HG02938 (cell line): ENCODE measurements at regions not wholly inside any gene's neighbourhood (a gene's known extent, or its start where the extent isn't known, plus 50 kb on each side); places are given as distances from the start of the nearest gene placed in this dataset.
"Not testable (repeated sequence)": the region's sequence is repeated elsewhere in the genome, so short reads cannot be mapped to it uniquely, and the experiment has no call there.

ENCODE experiments used
- ATAC-seq: cut with Tn5 transposase; IDR thresholded peaks from one replicate; pipeline ENCODE4 v1.9.1; 2021; ENCODE audit warnings: mild to moderate bottlenecking, moderate library complexity; ENCODE audit not compliant: unreplicated experiment

DNA sequence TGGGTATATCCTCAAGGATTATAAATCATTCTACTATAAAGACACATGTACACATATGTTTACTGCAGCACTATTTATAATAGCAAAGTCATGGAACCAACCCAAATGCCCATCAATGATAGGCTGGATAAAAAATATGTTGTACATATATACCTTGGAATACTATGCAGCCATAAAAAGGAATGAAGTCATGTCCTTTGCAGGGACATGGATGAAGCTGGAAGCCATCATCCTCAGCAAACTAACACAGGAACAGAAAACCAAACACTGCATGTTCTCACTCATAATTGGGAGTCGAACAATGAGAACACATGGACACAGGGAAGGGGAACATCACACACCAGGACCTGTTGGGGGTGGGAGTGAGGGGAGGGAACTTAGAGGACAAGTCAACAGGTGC is 715.0 kb upstream of the ADGRB3 start:
- ATAC-seq: not testable (repeated sequence)

DNA sequence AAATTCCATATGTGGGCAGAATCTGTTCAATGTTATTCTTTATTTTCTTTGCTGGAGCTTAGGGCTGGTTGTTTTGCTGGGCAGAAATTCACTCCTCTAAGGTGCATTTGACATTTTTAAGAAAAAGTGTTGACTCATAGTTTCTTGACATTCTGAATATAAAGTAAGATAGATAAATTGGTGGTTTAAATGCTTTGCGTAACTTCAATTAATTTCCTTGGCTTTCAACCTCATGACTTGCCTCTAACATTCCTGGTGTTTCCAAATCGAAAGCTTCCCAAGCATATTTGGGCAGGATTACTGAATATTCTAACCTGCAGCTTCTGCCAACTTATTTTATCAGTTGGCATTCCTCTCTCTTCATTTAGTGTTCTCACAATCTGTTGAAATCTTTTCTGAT is 718.7 kb upstream of the ADGRB3 start:
- no peak for ATAC-seq

DNA sequence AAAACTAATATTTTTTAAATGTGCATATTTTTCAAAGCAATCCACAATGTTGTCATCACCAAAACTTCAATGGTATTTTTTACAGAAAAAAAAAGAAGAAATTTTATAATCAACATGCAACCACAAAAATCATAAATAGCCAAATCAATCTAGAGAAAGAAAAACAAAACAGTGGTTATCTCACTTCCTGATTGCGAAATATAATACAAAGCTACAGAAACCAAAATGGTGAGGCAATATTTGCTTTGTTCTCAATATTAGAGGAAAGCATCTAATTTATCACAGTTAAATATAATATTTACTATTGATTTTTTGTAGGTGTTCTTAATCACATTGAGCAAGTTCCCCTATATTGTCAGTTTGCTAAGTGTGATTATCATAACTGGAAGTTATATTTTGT is 720.7 kb upstream of the ADGRB3 start:
- no peak for ATAC-seq

- ATAC-seq: no peak
Measured at GRCh38 chr6:67909354-67909753, 725.7 kb upstream of the ADGRB3 start.

GRCh38 chr6:67908379-67908778 is 726.7 kb upstream of the ADGRB3 start:
- no peak for ATAC-seq

- not testable (repeated sequence) for ATAC-seq
Measured at GRCh38 chr6:67904735-67905134, 730.3 kb upstream of the ADGRB3 start.

GRCh38 chr6:67898875-67899274 is 736.2 kb upstream of the ADGRB3 start:
- ATAC-seq: no peak

DNA sequence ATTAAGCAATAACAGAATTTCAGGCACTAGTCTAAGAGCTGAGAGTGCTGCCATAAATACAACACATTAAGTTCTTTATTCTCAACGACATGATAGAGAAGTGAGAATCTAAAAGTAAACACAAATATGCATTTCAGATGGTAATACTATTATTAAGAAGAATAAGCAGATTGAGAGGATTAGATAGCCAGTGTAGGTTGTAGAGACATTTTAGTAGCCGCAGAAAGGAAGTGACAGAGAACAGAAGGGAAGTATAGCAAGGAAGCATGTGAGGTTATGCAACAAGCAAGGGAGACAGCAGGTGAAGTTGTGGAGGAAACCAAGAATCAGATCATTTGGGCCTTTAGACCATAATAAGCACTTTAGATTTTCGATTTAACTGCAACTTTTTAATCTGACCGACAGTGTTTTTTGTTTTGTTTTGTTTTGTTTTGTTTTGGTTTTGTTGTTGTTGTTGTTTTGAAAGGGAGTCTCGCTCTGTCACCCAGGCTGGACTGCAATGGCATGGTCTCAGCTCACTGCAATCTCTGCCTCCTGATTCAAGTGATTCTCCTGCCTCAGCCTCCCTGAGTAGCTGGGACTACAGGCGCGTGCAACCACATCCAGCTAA is 737.0 kb upstream of the ADGRB3 start:
- ATAC-seq: no peak

GRCh38 chr6:67896476-67896875 is 738.6 kb upstream of the ADGRB3 start:
- no peak for ATAC-seq

- no peak for ATAC-seq
Measured at GRCh38 chr6:67889682-67889995, 745.4 kb upstream of the ADGRB3 start.

GRCh38 chr6:67888886-67889681 is 746.0 kb upstream of the ADGRB3 start:
- no peak for ATAC-seq

DNA sequence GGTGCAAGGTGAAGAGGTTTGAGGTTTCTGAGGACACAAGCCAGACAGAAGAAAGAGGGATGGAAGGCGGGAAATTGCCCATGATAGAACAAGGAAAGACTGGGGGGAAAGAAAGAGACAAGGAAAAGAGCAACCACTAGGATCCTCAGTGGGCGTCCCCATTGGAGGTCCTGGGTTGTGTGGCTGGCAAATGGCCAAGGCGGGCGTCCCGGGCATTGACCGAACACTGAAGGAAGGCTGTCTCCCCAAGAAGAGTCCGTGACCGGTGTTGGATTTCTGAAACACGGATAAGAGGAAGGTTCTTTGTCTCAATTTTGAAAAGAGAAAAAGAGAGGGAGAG is 746.6 kb upstream of the ADGRB3 start:
- ATAC-seq: no peak

DNA sequence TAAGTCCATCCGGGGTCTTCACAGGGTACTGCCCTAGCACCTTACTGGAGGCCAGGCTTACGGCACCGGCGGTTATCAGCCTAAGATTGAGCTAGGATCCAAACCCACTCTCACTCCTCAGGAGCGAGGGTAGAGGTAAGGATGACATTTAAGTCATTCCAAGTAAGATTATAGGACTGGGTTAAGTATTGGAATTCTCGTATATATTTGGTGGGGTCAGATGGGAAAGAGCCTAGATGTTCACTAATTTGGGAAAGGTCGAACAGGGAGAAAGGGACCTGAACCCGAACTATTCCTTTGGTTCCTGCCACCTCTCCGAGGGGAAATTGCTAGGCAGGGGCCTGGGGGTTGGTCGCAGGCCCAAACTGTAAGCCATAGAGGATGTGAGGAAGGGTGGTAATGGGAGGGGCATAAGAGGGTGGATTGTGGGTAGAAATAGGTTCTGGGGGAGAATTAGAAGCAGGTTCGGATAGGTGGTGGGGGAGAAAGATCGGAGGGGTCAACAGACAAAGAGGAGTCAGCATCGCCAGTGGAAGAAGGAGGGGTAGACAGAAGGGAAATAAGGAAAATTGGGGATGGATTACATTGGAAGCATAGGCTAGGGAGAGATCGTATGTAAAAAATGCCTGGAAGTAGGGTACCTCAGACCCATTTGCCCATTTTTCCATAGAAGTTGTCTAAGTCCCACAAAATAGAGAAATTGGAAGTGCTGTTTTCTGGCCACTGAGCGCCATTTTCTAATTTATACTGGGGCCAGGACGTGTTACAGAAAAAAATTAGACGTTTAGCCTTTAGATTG is 747.1 kb upstream of the ADGRB3 start:
- ATAC-seq: no peak

- ATAC-seq: no peak
Measured at GRCh38 chr6:67887419-67887746, 747.7 kb upstream of the ADGRB3 start.

DNA sequence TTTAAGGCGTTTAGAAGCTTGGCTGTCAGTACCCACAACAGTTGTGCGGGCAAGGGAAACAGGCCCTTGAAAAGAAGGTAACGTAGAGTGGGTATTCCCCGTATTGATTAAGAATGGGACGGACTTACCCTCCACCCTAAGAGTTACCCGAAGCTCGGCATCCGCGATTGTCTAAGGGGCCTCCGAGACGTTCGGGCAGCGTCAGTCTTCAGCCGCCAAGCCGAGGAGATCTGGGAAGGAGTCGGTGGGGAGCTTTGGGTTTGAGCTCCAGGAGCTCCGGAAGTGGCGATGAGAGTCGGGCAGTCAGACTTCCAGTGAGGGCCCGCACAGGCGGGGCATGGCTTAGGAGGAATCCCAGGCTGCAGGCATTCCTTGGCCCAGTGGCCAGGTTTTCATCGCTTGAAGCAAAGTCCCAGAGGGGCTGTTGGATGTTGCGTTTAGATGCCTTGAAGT is 748.2 kb upstream of the ADGRB3 start:
- ATAC-seq: no peak

DNA sequence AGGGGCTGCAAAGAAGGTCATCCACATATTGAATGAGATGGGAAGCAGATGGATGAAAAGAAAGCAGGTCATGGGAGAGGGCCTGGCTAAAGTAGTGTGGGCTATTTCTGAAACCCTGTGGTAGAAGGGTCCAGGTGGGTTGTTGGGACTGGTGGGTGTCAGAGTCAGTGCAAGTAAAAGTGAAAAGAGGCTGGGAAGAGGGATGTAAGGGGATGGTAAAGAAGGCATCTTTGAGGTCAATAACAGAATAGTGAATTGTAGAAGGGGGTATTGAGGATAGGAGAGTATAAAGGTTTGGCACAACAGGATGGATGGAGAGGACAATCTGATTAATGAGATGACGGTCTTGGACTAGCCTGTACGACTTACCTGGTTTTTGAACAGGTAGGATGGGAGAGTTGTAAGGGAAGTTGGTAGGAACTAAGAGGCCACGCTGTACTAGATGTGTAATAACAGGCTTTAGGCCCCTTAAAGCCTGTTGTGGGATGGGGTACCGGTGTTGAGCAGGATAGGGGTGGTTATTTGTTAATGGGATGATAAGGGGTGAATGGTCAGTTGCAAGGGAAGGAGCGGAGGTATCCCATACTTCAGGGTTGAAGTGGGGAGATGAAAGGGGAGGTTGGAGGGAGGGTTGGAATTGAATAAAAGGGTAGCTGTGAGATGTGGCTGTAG is 748.9 kb upstream of the ADGRB3 start:
- no peak for ATAC-seq

- no peak for ATAC-seq
Measured at GRCh38 chr6:67885081-67886033, 749.7 kb upstream of the ADGRB3 start.

DNA sequence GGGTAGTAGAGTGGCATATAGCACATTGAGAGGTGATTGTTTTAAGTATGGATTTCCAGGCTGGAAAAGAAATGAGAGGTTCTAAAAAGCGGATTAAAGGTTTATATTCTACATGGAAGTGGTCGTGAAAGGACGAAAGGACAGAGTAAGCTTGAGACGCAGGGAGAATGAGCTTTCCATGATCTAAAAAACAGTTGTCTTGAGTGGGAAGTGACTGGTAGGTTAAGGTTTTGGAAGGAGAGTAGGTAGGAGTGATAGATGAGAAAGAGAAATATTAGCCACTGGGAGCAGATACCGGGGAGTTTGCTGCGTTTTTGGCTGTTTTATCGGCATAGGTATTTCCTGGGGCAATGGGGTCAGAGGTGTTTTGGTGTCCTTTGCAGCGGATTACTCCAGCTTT is 750.6 kb upstream of the ADGRB3 start:
- no peak for ATAC-seq

- ATAC-seq: no peak
Measured at GRCh38 chr6:67883500-67884366, 751.3 kb upstream of the ADGRB3 start.
